Activated CD4-positive, alpha-beta memory T cell treated with anti-CD3 and anti-CD28 coated beads for 36 hours (primary cell): ENCODE measurements at regions not wholly inside any gene's neighbourhood (a gene's known extent, or its start where the extent isn't known, plus 50 kb on each side); places are given as distances from the start of the nearest gene placed in this dataset.

Source experiments
- CTCF ChIA-PET: fragments of 350-600 bp; sonication (Branson Sonifier 250); formaldehyde crosslinking; loops from one replicate; lab custom pipeline; 2021; ENCODE audit warnings: antibody characterized with exemption, inconsistent platforms; lab: Charles Lee
- POLR2A ChIA-PET: fragments of 350-600 bp; sonication (Branson Sonifier 250); formaldehyde crosslinking; loops from one replicate; lab custom pipeline; 2021; ENCODE audit warnings: antibody characterized with exemption; lab: Charles Lee
- DNase-seq: peaks from one replicate; pipeline ENCODE4 v3.0.0-alpha.2; 2020
- H3K27ac Mint-ChIP-seq: one replicate; pipeline ENCODE4 v1.8.0; 2021; ENCODE audit warnings: mixed read lengths
- H3K27me3 Mint-ChIP-seq: one replicate; pipeline ENCODE4 v1.8.0; 2021; ENCODE audit warnings: mixed read lengths
- H3K36me3 Mint-ChIP-seq: one replicate; pipeline ENCODE4 v1.8.0; 2021; ENCODE audit warnings: mixed read lengths
- H3K4me1 Mint-ChIP-seq: one replicate; pipeline ENCODE4 v1.8.0; 2021; ENCODE audit warnings: low read depth, mixed read lengths
- H3K4me3 Mint-ChIP-seq: one replicate; pipeline ENCODE4 v1.8.0; 2021; ENCODE audit warnings: mild to moderate bottlenecking, mixed read lengths
- H3K9me3 Mint-ChIP-seq: one replicate; pipeline ENCODE4 v1.8.0; 2021; ENCODE audit warnings: mixed read lengths
- intact Hi-C: fragments of 100-400 bp; cut with micrococcal nuclease; formaldehyde crosslinking; loops from one replicate; pipeline ENCODE4 v1.15.1; 2023

GRCh38 chr20:53842301-53843099 is 227.9 kb downstream of the BCAS1 start:
- H3K4me1 Mint-ChIP-seq, result peaks cover 76% of the 10 kb centered on the region
- no peaks in the 10 kb centered on the region for H3K27me3 Mint-ChIP-seq
- no peaks in the 10 kb centered on the region for H3K36me3 Mint-ChIP-seq
- intact Hi-C loops, result loop anchor here (1.0 to 5.0 kb wide), 7 partner anchors 27 to 245 kb away; no protein-coding TSS in a partner anchor
- ChIA-PET POLR2A (interaction anchor here (0.7 to 1.2 kb wide), 3 partner anchors 17 to 134 kb away, joined by 3 to 5 read pairs (median 3); no protein-coding TSS in a partner anchor), CTCF (interaction anchor here (0.5 to 1.4 kb wide), 10 partner anchors 23 to 264 kb away, joined by 3 to 6 read pairs (median 3); no protein-coding TSS in a partner anchor)
- DNase-seq, result peak; percentile 42
- H3K27ac Mint-ChIP-seq, result peak overlapping the region; percentile 86
- no peak overlapping the region for H3K4me3 Mint-ChIP-seq
- no peaks in the 10 kb centered on the region for H3K9me3 Mint-ChIP-seq

GRCh38 chr20:53841741-53842140 is 228.7 kb downstream of the BCAS1 start:
- Mint-ChIP-seq H3K27me3 (no peaks in the 10 kb centered on the region), H3K27ac (peak overlapping the region; percentile 86), H3K9me3 (no peaks in the 10 kb centered on the region), H3K4me3 (no peak overlapping the region), H3K4me1 (peaks cover 71% of the 10 kb centered on the region), H3K36me3 (no peaks in the 10 kb centered on the region)
- CTCF ChIA-PET, result interaction anchor here (0.5 to 2.7 kb wide), 2 partner anchors 61 to 73 kb away, joined by 3 to 7 read pairs; no protein-coding TSS in a partner anchor
- no peak for DNase-seq
- POLR2A ChIA-PET, result no interaction called here
- intact Hi-C loops, result loop anchor here (1.0 to 5.0 kb wide), 7 partner anchors 28 to 244 kb away; no protein-coding TSS in a partner anchor

GRCh38 chr20:53840532-53840931 is 229.9 kb downstream of the BCAS1 start:
- no peak overlapping the region for H3K4me3 Mint-ChIP-seq
- H3K36me3 Mint-ChIP-seq, result no peaks in the 10 kb centered on the region
- intact Hi-C loops, result loop anchor here (5.0 kb wide), 3 partner anchors 42 to 243 kb away; no protein-coding TSS in a partner anchor
- no peaks in the 10 kb centered on the region for H3K27me3 Mint-ChIP-seq
- no peaks in the 10 kb centered on the region for H3K9me3 Mint-ChIP-seq
- H3K27ac Mint-ChIP-seq, result peak overlapping the region; percentile 23
- CTCF ChIA-PET, result interaction anchor here (1.2 to 2.7 kb wide), 4 partner anchors 60 to 99 kb away, joined by 3 to 7 read pairs (median 4); no protein-coding TSS in a partner anchor
- POLR2A ChIA-PET, result no interaction called here
- peaks cover 65% of the 10 kb centered on the region for H3K4me1 Mint-ChIP-seq
- DNase-seq, result no peak

GRCh38 chr20:53839423-53840176 is 230.8 kb downstream of the BCAS1 start:
- H3K4me1 Mint-ChIP-seq, result peaks cover 64% of the 10 kb centered on the region
- H3K4me3 Mint-ChIP-seq, result peak overlapping the region; percentile 58
- DNase-seq, result peak; percentile 66
- no peaks in the 10 kb centered on the region for H3K9me3 Mint-ChIP-seq
- intact Hi-C loops, result loop anchor here (2.0 to 5.0 kb wide), 4 partner anchors 43 to 242 kb away; no protein-coding TSS in a partner anchor
- ChIA-PET CTCF (interaction anchor here (0.6 to 2.7 kb wide), 4 partner anchors 61 to 100 kb away, joined by 3 to 7 read pairs (median 4); no protein-coding TSS in a partner anchor), POLR2A (no interaction called here)
- peak overlapping the region; percentile 76 for H3K27ac Mint-ChIP-seq
- no peaks in the 10 kb centered on the region for H3K27me3 Mint-ChIP-seq
- no peaks in the 10 kb centered on the region for H3K36me3 Mint-ChIP-seq

- DNase-seq, result no peak
- CTCF ChIA-PET, result interaction anchor here (0.6 kb wide), 1 partner anchor 98 kb away, joined by 3 read pairs; no protein-coding TSS in a partner anchor
- intact Hi-C loops, result loop anchor here (2.0 kb wide), 1 partner anchor 76 kb away; no protein-coding TSS in a partner anchor
- Mint-ChIP-seq H3K4me3 (no peak overlapping the region), H3K4me1 (peaks cover 62% of the 10 kb centered on the region), H3K36me3 (no peaks in the 10 kb centered on the region), H3K27me3 (no peaks in the 10 kb centered on the region), H3K27ac (no peak overlapping the region), H3K9me3 (no peaks in the 10 kb centered on the region)
- POLR2A ChIA-PET, result no interaction called here
Measured at GRCh38 chr20:53838311-53838868, 232.0 kb downstream of the BCAS1 start.

- Mint-ChIP-seq H3K9me3 (peaks cover 2% of the 10 kb centered on the region), H3K27ac (no peak overlapping the region), H3K27me3 (no peaks in the 10 kb centered on the region), H3K36me3 (no peaks in the 10 kb centered on the region), H3K4me3 (no peak overlapping the region), H3K4me1 (peaks cover 52% of the 10 kb centered on the region)
- intact Hi-C loops, result no loop called here
- DNase-seq, result no peak
- POLR2A ChIA-PET, result no interaction called here
- CTCF ChIA-PET, result no interaction called here
Measured at GRCh38 chr20:53837126-53837826, 233.1 kb downstream of the BCAS1 start.

- Mint-ChIP-seq H3K36me3 (no peaks in the 10 kb centered on the region), H3K4me1 (peaks cover 45% of the 10 kb centered on the region), H3K9me3 (peaks cover 2% of the 10 kb centered on the region), H3K4me3 (no peak overlapping the region), H3K27me3 (no peaks in the 10 kb centered on the region), H3K27ac (peak overlapping the region; percentile 80)
- ChIA-PET POLR2A (no interaction called here), CTCF (no interaction called here)
- intact Hi-C loops, result loop anchor here (1.0 kb wide), 1 partner anchor 11 kb away; no protein-coding TSS in a partner anchor
- DNase-seq, result no peak
Measured at GRCh38 chr20:53834749-53835148, 235.6 kb downstream of the BCAS1 start.

GRCh38 chr20:53834062-53834442 is 236.3 kb downstream of the BCAS1 start:
- ChIA-PET POLR2A (interaction anchor here (0.6 kb wide), 1 partner anchor 24 kb away, joined by 4 read pairs; no protein-coding TSS in a partner anchor), CTCF (no interaction called here)
- H3K9me3 Mint-ChIP-seq, result peaks cover 2% of the 10 kb centered on the region
- no peak overlapping the region for H3K4me3 Mint-ChIP-seq
- intact Hi-C loops, result no loop called here
- DNase-seq, result no peak
- H3K36me3 Mint-ChIP-seq, result no peaks in the 10 kb centered on the region
- H3K27me3 Mint-ChIP-seq, result no peaks in the 10 kb centered on the region
- H3K27ac Mint-ChIP-seq, result no peak overlapping the region
- H3K4me1 Mint-ChIP-seq, result peaks cover 46% of the 10 kb centered on the region

- ChIA-PET POLR2A (interaction anchor here (0.5 kb wide), 1 partner anchor 13 kb away, joined by 3 read pairs; no protein-coding TSS in a partner anchor), CTCF (no interaction called here)
- intact Hi-C loops, result no loop called here
- H3K27ac Mint-ChIP-seq, result no peak overlapping the region
- no peaks in the 10 kb centered on the region for H3K36me3 Mint-ChIP-seq
- H3K4me1 Mint-ChIP-seq, result peaks cover 49% of the 10 kb centered on the region
- H3K9me3 Mint-ChIP-seq, result peaks cover 2% of the 10 kb centered on the region
- H3K27me3 Mint-ChIP-seq, result no peaks in the 10 kb centered on the region
- no peak for DNase-seq
- no peak overlapping the region for H3K4me3 Mint-ChIP-seq
Measured at GRCh38 chr20:53833333-53834061, 236.9 kb downstream of the BCAS1 start.

GRCh38 chr20:53832499-53832898 is 237.9 kb downstream of the BCAS1 start:
- Mint-ChIP-seq H3K36me3 (no peaks in the 10 kb centered on the region), H3K4me1 (peaks cover 53% of the 10 kb centered on the region), H3K9me3 (peaks cover 2% of the 10 kb centered on the region), H3K27me3 (no peaks in the 10 kb centered on the region), H3K27ac (no peak overlapping the region), H3K4me3 (no peak overlapping the region)
- CTCF ChIA-PET, result no interaction called here
- POLR2A ChIA-PET, result no interaction called here
- no peak for DNase-seq
- intact Hi-C loops, result no loop called here
